ENCODE measurements at regions not wholly inside any gene's neighbourhood (a gene's known extent, or its start where the extent isn't known, plus 50 kb on each side); places are given as distances from the start of the nearest gene placed in this dataset.

DNA sequence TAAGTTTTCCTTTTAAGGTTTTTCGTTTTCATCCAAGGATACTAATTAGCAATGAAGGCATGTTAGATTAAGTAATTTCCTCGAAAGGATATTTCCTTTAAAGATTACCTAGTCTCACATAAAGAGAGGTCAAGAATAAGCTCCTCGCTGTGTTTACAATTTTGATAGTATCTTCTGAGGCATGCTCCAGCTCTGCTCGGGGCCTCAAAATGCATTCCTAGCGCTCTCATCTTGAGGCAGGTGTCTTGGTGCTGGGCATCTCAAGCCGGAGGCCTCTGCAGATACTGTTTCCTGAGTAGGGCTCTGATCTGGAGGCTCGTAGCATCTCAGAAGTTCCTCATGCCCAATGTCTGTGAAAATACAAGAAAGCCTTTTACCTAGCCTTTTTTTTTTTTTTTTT, 128.6 kb upstream of the SNX19 start:
- no peak for DNase-seq (ENCODE audit: low read depth in 4 of 4, low spot score in 1 of 4)

DNA sequence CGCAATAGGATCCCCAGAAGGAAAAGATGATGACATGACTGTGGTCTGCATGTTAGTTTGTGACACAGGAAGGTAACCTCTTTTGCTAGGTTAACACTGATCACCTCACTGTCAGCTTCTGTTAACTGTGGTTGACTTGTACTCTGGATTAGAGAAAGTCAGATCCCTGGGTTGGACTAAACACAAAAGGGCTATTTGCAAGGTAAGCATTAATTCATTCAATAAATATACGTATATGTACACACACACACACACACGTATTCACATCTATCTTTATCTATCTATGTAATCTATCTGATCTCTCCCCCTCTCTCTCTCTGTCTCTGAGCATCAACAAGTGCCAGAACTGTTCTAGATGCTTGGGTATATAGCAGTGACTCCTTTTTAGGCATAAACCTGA, 136.1 kb upstream of the SNX19 start:
- no peak for DNase-seq (ENCODE audit: low read depth in 4 of 4, low spot score in 1 of 4)

DNA sequence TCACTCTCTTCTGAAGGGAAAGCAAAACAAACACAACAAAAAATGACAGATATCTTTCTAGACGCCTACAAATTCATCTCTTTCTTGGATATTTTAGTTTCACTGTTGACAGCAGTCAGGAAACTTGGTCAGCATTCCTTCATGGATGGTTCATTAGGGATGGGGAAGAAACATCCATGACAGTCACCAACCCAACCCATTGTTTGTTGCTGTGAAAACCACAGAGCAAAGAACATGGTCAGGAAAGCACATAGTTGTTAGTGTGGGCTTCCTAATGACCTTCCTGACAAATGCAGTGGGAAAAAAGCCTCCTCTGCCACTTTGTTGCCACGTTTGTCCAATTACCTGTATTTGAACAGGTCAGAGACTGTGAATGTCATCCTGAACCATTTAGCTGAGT, 139.8 kb upstream of the SNX19 start:
- no peak for DNase-seq (ENCODE audit: low read depth in 4 of 4, low spot score in 1 of 4)

DNA sequence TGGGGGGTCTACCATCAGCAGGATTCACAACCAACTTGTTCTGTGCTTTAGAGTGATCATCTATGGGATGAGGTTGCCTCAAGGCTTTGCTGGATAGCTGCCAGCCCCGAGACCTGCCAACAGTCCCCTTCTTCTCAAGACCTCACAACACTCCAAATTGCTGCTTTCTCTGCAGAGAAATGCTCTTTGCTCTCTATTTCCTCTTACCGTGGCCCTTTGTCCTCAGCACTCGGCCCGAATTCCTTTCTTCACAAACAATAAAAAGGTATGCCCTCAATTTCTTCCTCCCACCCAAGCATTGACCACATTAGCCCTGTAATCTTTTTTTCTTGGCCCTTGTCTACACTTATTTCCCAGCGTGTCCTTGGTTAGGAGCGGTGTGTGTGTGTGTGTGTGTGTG, 147.4 kb upstream of the SNX19 start:
- no peak for DNase-seq (ENCODE audit: low read depth in 4 of 4, low spot score in 1 of 4)

DNA sequence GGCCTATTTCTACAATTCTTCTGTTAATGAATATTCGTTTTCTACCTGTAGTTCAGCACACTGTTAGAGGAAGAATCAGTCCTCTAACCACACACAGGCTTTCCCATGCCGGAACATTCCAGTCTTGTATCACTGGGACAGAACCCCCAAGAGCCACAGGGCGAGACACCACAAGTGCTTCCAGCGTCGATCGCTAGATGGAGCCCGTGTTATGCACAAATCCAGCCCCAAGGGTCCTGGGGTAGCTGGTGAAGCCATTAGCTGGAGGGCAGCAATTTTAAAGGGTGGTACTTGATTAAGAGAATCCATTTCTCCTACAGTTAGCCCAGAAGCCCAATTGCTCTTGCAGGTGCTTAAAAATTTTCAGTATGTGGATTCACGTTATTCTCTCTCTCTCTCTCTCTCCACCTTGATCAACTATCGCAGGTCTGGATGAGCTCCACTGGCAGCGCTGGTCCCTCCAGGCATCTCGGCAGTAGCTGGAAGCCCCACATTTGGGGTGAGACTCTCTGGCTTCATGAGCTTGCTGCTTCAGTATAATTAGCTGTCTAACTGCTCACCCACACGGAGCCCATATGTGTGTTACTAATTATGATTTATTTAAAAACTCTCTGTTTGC, 148.2 kb upstream of the SNX19 start:
- DNase-seq (ENCODE audit: low read depth in 4 of 4, low spot score in 1 of 4): peak in 1 of 4 experiments; percentile 4

DNA sequence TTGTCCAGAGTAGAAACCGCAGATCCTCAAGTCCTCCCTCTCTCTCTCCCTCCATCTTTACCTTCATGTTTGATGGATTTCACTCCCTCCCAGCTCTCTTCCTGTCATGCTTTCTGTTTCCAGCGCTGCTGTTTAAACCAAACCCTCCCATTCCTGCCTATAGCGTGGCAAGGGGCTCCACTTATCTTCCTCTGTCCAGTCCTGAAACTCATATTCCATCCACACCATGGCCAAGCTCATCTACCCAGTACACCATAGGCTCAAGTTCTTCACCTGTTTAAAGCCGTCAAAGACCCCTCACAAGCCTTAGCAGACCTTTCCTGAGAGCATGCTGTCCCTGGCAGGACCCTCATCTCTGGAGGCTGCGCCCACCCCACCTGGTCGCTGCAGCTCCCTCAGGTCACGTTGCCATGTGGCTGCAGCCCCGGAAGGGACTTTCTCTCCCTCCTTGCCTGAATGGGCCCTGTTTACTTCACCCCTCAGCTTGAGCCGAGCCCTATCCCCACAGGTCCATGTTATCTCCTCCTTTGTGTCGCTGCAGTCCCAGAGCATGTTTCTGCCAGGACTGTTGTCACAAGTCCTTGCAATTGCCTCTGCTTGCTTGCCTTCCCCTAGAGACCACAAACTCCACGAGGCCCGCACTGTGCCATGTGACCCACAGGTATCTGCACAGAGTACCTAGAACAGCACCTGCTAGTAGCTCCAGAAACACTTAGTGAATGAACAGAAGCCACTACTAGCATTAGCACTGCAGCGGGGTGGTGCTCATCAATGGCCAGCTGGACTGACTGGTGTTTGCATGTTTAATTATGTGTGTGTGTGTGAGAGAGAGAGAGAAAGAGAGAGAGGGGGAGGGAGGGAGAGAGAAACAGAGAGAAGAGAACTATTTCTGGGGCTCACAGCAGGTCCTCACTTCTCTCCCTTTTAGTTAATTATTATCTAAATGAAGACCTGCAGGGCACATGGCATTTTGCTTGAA, 149.4 kb upstream of the SNX19 start:
- no peak for DNase-seq (ENCODE audit: low read depth in 4 of 4, low spot score in 1 of 4)

DNA sequence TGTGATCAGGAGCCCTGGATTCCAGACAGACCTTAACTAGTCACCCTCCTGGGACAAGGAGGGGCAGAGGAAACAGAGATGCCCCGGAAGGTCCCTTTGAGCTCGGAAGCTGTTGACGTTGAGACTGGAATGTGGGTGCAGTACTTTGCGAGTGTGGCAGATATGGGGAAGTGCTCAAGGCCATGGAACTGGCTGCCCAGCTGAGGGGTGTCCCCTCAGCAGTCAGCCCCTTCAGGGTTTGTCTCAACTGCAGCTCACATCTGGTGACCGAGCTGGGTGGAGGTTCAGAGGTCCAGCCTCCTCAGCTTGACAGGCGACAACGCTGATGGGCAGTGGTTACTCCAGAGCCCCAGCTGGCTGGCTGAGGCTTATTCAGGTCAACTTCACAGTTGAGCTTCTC, 150.3 kb upstream of the SNX19 start:
- DNase-seq (ENCODE audit: low read depth in 4 of 4, low spot score in 1 of 4): no peak

DNA sequence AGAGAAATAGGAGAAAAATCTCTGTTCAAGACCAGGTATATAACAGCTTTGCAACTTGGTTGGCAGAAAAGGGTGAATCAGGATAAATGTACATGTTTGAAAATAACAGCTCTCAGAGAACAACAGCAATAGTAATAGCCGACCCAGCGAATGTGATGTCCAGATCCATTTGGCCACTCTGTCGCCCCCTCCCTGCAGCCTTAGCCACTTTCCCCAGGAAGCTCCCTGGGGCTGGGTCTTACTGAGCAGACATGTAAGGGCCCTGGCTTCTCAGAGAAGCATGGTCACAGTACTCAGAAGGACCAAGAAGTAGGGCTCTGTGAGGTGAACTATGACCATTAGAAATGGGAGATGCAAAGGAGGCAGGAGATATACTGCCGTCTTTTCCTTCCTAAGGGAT, 154.1 kb upstream of the SNX19 start:
- DNase-seq (ENCODE audit: low read depth in 4 of 4, low spot score in 1 of 4): no peak

DNA sequence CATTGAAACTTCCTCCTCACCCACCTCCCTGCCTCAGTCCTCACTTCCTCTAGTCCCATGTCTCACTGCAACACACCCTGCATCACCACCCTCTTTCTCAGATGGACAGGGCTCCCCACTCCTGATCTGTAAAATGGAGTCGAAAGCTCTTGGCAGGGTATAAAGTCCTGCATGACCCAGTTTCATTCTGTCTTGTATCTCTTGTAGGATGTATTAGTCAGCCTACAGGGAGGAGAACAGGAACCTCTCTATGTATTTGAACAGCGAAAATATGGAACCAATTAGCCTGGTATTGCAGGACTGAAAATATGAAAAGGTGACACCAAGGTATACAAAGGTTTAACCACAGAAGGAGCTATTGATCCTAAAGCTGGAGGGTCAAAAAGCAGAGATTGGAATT, 156.9 kb upstream of the SNX19 start:
- no peak for DNase-seq (ENCODE audit: low read depth in 4 of 4, low spot score in 1 of 4)

DNA sequence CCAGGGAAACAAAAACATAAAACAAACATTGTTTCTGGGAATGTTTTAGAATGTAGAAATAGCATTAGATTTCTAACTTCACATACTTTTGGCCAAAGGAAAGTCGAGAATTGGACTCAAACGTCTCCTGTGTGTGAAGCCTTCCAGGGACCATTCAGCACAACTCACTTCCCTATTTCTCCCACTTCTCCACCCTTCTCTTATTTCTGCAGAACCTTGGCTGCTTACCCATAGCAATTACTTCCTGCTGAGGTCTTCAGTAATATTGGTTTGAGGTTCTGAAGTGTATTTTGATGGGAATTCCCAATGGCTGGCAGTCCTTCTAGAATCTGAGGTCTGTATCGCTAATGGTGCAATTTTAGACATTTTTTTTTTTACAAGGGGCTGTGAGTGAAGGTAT, 158.3 kb upstream of the SNX19 start:
- DNase-seq (ENCODE audit: low read depth in 4 of 4, low spot score in 1 of 4): no peak

DNA sequence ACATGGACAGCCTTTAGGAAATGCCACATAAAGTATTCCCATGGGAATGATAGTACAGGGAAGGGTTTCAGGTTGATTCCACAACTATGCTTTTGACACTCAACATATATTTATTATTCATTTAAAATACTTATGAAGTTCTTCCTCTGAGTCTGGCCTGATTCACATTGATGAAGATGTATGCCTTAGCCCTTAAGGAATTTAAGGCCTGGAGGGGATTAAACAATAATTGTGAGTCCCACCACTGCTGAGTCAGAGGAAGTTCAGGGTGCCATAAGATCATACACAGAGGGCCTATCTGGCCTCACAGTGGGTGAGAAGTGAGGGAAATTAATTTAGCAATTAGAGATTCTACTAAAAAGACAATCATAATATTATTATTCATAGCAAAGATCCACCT, 161.1 kb upstream of the SNX19 start:
- DNase-seq (ENCODE audit: low read depth in 4 of 4, low spot score in 1 of 4): no peak

DNA sequence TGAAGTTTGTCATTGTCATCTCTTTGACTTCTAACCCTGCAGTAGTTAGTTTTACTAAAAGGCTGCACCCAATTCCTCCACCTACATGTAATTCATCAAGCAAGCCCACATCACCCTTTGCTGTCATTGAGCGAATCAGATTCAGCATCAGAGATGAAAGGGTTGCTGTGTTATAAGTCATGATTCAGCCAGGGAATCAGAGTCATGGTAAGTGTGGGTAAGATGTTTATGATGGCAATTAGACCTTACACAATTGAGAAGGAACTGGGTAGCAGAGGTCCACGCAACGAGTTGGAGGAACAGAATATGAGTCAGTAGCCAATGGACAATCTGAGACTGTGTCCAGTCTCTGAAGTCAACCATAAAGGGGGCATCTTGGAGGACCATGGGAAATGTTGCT, 162.8 kb upstream of the SNX19 start:
- no peak for DNase-seq (ENCODE audit: low read depth in 4 of 4, low spot score in 1 of 4)

DNA sequence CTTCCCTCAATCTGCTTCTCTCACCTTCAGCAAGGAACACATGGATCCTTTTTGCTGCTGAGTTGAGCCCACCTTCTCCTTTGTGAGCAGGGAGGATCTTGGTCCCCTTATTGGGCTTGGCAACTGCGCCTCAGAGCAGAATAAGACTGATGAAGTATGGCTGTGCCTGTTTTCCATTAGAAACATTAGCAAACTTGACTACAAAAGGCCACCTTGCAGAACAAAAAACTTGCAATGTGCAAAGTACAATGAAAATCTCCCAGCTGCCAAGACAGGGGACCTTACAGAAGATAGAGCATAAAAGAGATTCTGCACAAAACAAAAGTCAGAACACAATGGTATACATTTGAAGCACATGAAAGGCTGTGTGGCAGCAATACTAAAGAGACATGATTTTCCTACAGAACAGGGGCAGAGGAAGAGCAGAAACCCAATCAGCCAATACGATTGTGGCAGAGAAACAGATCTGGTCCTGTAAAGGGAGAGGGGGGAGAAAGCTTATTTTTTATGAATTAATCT, 173.5 kb upstream of the SNX19 start:
- DNase-seq (ENCODE audit: low read depth in 4 of 4, low spot score in 1 of 4): no peak

DNA sequence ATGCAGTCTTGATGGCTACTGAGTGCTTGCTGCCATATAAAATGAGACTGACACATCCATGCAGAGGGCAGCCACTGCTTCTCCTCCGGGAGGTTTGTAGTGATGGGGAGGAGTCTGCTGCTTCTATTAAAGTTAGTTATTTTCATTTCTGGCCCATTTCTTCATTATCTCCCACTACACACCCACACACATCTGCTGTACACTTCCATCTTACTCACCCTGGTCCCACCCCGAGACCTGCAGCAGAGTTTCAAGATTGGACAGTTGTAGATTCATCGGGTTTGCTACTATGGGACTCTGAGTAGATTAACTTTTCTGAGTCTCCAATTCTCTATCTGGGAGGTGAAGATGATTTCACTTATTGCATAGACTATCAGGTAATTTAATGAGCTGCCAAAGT, 176.2 kb upstream of the SNX19 start:
- no peak for DNase-seq (ENCODE audit: low read depth in 4 of 4, low spot score in 1 of 4)

DNA sequence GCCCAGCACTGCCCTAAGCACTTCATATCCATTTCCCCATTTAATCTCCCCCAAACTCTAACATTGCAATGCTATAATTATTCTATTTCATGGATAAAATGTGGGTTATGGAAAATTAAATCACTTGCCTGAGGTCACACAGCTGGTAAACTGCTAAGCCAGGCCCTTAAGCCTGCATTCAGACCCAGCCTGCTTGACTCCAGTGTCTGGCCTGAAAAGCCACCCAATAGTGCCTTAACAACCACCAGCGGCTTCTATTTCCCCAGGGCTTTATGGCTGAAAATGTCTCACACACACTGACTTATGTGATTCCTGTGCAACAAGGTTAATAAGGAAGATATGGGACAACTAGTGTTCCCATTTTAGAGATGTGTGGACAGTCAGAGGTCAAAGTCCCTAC, 178.5 kb upstream of the SNX19 start:
- no peak for DNase-seq (ENCODE audit: low read depth in 4 of 4, low spot score in 1 of 4)

DNA sequence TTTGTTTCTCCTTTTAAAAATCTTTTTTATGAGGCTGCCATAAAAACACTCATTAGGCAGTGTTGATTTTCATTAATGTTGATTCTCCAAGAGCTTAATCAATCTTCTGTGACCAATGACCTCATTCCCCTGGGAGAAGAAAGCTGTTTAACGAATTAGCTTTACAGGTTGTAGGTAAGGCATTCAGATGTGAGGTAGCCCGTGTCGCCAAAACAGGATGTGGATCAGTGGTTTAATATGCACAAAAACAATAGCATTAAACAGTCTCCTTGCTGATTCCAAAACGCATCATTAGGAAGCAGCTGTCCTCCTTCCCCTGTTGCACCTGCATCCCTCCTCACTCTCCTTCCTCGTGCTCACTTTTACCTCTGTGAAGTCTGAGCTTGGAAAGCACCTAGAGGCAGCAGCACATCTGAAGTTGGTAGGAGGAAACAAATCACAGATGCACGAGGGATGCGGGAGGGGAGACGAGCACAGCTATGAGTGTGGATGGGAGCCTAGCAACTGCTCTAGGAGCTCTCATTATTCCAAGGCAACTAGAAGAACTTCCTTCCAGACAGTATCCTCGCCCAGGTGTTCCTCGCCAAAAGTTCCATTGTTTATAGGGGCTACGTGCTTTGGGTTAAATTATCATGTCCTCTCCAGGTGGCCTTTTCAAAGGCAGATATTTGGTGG, 179.4 kb upstream of the SNX19 start:
- no peak for DNase-seq (ENCODE audit: low read depth in 4 of 4, low spot score in 1 of 4)

DNA sequence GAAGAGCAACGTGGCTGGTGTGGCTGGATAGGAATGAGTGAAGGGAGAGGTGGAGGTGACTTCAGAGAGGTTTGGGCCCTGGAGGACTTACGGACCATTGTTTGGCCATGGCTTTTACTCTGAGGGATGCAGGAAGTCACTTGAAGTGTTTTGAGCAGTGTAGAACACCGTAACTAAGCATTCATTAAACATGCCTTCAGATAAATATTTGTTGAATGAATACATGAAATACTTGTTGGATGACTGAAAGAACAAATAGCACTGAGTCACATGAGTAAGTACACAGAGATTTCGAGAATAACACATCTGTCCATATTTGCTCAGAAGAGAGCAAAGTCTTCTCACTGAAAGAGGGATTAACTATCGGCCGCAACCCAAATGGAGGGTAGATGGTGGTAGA, 182.7 kb upstream of the SNX19 start:
- DNase-seq (ENCODE audit: low read depth in 4 of 4, low spot score in 1 of 4): no peak

DNA sequence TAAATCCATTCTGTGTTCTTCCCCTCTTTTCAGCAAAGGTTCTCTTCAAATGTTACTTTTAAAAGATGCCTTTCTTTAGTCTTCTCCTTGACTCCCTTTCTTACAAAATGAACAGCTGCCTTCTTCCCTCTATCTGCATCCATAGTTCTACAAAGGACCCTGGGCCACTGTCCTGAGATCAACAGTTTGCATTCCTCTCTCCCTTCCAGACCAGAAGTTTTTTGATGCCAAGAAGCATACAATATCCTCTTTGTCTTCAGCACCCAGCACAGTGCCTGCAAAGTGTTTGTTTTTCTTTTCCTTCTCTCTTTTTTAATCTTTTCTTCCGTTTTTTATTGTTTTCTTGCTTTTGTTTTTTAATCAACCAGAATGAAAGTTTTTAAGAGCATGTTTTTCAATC, 183.5 kb upstream of the SNX19 start:
- DNase-seq (ENCODE audit: low read depth in 4 of 4, low spot score in 1 of 4): no peak

DNA sequence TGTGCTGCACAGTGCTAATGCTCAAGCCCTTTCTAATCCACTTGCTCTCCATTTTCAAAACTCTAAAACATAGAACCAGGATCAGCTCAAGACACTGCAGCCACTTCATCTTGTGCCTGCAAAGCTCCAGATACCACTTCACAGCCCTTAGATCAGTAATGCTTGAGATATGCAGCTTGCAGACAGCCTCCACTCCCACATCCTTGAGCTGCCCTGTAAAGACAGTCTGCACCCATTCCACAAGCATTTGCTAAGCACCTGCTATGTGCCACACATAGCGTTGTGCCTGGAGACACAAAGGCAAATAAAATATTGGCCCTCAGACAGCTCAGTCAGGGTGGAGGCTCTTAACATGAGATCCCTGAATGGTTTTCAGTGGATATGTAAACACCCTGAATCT, 192.5 kb upstream of the SNX19 start:
- no peak for DNase-seq (ENCODE audit: low read depth in 4 of 4, low spot score in 1 of 4)

DNA sequence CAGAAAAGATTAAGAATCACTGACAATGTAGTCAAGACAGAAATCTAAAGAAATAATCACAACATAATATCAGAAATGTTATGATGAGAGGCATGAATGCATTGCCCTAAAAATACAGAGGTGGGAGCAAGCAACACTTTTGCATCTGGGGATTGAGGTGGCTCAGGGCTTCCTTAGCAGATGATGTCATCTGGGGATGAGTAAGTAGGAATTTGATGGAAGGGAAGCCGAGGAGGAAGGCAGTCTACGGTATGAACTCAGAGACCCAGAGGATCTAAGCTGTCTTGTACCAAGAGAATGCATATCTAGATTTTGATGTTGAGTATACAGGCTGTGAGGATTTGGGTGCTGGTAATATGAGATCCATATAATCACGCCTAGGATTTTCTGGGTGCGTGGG, 193.0 kb upstream of the SNX19 start:
- DNase-seq (ENCODE audit: low read depth in 4 of 4, low spot score in 1 of 4): no peak

DNA sequence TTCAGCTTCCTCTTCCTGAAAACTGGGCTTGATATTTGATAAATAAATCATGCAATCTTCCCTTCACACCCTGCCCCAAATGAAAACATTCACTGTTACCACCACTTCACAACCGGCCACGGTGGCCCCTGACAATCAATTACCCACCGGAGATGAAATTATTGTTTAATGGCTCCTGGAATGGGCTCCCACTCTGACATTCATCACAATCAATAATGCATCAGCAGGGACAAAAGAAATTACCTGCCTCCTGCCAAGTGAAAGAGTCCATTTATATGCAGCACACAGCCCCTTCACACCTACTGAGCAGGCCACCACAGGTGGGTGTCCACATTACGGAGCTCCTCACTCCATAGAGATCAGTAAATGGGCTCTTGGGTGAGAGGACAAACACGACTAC, 193.5 kb upstream of the SNX19 start:
- no peak for DNase-seq (ENCODE audit: low read depth in 4 of 4, low spot score in 1 of 4)

DNA sequence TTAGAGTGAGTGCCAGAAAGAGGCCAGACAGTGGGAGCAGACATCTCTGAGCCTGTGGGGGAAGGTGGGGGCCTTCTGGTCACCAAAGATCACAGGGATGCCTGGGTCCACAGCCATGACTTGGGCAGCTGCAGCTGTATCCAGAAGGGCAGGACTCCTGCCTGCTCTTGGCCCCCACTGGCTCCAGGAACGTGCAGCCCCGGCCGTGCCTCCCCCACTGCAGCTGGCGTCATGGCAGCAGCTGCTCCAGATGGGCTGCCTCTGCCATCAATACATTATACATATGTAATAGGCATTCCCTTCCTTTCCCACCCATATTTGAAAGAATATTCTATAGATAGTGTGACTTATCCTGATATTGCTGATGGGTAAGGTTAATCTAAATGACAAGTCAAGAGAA, 195.5 kb upstream of the SNX19 start:
- DNase-seq (ENCODE audit: low read depth in 4 of 4, low spot score in 1 of 4): no peak

Data from stimulated activated CD4-positive, alpha-beta T cell treated with anti-CD3 and anti-CD28 coated beads, Interleukin-1b, Interleukin-23, amount 100 ng/mL, for 24 hours (primary cell).